Erythroblast (primary cell): ENCODE measurements at regions not wholly inside any gene's neighbourhood (a gene's known extent, or its start where the extent isn't known, plus 50 kb on each side); places are given as distances from the start of the nearest gene placed in this dataset.

ENCODE experiments used
- GATA1 ChIP-seq: IDR thresholded peaks from 2 replicates; pipeline ENCODE4 v1.6.1; 2011; ENCODE audit warnings: low read depth, mild to moderate bottlenecking, control low read depth, low read length, moderate library complexity
- POLR2A ChIP-seq: IDR thresholded peaks from 2 replicates; pipeline ENCODE4 v1.6.1; 2011; ENCODE audit warnings: mild to moderate bottlenecking, low read length

DNA sequence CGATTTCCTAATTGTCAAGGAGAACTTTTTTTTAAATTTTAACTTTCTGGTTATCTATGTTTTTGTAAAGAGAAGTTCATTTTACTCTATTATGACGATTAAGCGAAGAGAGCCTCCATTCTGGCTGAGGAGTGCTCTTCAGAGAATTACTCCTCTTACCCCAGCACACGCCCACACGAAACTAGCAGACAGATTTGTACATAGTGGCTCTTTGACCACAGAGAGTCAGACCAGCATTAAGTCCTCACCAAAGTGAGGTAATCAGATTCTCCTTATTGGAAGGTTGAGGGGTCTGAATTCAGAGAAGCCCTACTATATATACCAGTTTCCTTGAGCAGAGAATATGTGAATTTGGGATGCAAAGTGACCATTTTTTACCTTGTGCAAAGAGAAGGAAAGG lies 204.8 kb upstream of the TSC22D2 start:
- TF ChIP-seq POLR2A, result no peak
- no peak for TF ChIP-seq GATA1
